Activated T-cell treated with anti-CD3 and anti-CD28 coated beads, Interleukin-2, amount 50 U/mL, for 48 hours (primary cell): ENCODE measurements at regions not wholly inside any gene's neighbourhood (a gene's known extent, or its start where the extent isn't known, plus 50 kb on each side); places are given as distances from the start of the nearest gene placed in this dataset.

Experiments used
- DNase-seq, 2 experiments: peaks; one replicate each; pipeline ENCODE4 v3.0.0-alpha.2; 2020

- no peak for DNase-seq
These were observed 104.8 kb downstream of the HLX start for GRCh38 chr1:220983877-220984635.

GRCh38 chr1:220990427-220991339 is 111.4 kb downstream of the HLX start:
- DNase-seq = no peak

DNA sequence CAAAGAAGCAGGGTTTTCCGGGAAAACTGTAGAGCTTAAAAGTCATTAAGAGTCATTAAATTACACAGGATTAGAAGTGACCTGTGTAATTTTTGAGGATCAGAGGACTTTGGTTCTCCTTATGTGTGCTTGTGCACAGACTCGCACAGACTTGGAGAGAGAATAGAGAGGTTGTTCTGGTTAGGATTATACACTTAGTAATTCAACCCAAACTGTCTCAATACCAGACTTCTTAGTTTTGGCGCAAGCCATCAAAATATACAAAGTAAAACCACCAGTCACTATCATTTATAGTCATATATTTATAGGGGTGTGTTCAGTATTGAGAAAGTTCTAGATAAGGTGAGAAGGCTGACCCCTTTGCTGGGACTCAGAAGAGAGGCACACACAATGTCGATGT is 112.3 kb downstream of the HLX start:
- no peak for DNase-seq

DNA sequence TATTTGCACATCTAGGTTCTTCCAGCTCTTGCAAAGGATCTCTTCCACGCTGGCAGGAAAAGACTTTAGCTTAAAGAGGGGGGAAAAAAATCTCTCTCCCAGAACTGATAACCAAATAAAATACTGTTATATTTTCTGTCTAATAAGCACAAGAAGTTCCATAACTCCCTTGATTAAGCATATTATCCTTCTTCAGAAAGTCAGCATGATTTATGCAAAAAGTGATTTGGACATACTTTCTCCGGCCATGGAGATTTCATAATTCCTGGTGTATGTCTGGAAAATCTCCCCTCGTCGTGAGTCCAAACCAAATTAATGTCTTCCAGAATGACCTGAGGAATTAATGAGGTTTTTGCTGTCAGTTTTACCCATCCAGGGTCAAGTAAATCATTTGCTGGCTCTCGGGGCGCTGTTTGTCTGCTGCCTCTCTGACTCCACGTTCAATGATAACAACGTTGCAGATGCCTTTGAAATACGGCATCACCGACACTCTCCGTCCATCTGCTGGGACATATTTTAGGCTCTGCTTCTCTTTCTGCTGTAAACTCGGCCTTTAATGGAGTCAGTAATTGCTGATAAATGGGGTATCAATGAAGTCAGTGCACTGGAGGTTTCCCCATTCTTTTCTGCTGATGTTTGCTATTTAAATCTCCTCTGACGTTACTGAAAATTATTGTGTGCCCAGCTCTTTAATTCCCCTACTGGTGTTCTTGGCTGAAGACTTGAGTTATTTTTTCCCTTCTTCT is 112.9 kb downstream of the HLX start:
- DNase-seq = no peak

DNA sequence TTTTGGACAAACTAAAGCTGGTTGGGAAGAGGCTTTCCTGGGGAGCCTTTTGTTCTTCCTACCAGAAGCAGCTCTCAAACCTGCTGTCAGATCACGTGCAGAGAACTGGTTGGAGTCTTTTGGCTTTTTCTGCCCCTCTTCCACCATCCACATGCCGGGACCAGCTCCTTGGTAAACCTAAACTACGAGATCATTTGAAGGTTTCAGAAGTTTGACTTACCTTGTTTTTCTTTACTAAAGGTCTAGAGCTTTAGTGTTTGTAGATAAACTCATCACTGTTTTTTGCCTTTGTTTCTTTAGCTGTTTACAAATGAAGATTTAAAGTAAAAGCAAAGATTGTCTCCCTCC is 113.4 kb downstream of the HLX start:
- DNase-seq = no peak

GRCh38 chr1:220994671-220995070 is 115.4 kb downstream of the HLX start:
- DNase-seq = no peak

DNA sequence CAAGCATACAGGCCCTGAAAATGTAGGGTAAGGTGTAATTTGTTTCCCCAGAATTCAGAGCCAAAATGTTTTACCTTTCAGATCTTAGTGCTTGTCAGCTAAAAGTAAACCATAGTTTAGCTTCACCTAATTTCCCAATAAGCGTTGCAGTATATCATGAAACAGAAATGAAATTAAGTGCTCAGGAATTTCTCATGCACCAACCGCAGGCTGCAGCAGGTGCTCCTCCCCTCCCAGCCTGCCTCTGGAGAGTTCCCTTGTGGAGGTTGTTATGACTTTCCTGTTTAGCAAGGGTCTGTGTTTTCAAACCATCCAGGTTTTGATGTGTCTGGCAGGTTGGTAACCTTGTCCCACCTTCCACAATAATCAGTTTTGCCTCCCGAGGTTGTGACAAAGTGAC is 118.5 kb downstream of the HLX start:
- no peak for DNase-seq

DNA sequence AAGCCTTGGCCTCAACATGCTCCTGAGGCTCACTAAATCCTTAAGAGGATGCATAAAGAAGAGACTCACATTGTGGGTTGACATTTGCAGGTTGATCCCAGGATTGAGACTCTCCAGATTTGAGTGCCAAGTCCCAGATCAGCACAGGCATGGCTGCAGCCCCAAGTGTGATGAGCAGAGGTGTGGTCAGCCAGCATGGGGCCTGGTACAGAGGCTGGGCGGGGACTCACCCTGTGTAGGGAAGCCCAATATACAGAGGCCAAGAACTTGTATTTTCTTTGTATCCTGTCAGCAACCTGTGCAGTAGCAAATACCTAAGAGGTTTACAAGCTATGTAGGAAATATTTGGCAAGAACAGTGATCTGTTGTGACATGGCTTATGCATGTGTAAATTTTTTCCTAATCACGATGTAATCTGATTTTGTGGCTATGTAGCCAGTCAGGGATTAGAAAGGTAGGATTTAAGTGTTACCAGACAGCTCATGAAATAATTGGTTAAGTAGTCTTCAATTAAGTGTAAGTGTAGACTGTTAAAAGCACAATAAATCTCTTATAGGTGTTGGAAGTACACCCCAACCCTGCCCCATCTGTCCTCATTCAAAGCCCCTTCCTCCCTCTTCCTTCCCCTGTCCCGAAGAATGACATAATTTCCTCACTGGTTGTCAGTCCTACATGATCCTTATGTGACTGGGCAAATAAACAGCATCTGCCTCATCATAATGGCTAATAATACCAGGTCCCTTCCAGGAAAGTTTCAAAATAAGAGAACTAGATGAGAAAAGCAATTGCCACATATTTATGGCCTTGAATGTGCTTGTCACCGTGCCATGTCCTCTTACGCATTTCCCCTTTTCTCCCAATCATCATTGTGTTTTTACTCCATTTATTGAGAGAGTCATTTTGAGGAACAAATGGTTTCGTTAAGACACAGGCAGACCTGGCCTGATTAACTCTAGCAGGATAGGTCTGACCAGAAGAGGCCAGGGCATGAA is 120.9 kb downstream of the HLX start:
- DNase-seq = no peak

DNA sequence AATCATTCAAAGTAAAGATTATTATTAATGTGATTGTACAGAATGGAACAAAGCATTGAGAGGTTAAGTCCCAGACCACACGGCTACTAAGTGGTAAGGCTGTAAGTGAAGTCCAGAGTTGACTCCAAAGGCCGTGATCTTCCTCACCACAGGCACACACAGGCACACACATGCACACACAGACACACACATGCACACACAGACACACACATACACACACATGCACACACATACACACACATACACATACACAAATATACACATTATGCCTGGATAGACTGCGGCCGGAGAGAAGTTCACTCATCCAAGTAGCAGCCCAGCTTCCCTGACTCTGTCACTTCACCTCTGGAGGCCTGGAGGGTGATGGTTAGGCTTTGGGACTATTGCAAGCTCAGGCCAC is 121.9 kb downstream of the HLX start:
- no peak for DNase-seq

DNA sequence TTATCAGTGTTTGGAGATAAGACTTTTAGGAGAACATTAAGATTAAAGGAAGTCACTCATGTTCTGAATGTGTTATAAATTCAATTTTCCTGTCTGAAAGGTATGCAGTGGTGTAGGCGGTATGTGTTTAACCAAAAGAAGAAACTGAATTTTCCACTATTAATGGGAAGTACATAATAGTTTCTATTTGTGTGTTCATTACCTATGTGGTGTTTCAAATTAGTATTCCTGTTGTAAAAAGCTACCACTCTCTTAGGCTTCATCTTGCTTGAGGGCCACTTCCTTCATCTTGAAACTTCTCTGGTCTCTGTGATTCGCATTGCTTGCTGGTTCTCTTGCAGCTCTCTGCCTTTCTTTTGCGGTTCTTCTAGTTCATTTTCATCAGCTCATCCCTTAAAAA is 123.4 kb downstream of the HLX start:
- no peak for DNase-seq

- DNase-seq = no peak
These were observed 131.9 kb downstream of the HLX start for GRCh38 chr1:221011145-221011544.

DNA sequence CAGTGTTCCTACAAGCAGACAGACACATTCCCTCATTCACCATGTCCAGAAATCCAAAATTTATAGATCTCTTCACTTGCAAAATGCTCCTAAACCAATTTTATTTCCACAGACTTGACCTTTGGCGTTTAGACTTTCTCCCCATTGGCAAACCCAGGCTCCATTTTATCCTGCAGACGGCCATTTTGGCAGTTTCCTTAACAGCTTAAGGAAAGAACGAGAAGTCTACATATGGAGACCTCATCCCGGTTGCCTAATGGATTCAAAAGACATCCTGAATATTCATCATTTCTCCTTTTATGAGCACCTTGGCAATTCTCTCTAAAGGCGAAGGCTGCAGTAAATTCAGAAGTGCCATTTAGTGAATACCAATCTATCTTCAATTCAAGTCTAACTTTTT is 132.9 kb downstream of the HLX start:
- DNase-seq = no peak

GRCh38 chr1:221013691-221014660 is 134.7 kb downstream of the HLX start:
- DNase-seq = no peak

GRCh38 chr1:221015159-221015790 is 136.0 kb downstream of the HLX start:
- DNase-seq = no peak

- DNase-seq = no peak
These were observed 137.5 kb downstream of the HLX start for GRCh38 chr1:221016751-221017150.

DNA sequence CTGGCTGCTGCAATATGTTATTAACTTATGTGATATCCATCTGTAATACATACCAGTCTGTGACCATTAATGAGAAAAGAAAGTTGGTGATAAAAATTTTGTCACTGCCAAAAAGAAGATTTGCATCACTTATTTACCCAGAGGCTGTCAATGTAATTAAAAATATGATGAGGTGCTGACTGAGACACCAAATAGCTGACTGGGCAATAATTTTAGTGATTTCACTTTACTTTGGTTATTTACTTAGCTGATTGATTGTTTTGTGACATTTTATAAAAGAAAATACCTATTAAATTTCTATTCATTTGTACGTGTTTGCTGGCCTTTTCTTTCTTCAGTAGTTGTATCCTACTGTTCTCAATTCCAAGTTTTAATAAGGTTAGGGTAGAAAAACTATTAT is 139.2 kb downstream of the HLX start:
- DNase-seq = no peak

GRCh38 chr1:221022331-221022730 is 143.1 kb downstream of the HLX start:
- no peak for DNase-seq

GRCh38 chr1:221023482-221023881 is 144.2 kb downstream of the HLX start:
- no peak for DNase-seq

- DNase-seq = no peak
These were observed 146.3 kb downstream of the HLX start for GRCh38 chr1:221025501-221025900.

- DNase-seq = no peak
These were observed 146.7 kb downstream of the HLX start for GRCh38 chr1:221025956-221026355.
